ENCODE measurements at regions not wholly inside any gene's neighbourhood (a gene's known extent, or its start where the extent isn't known, plus 50 kb on each side); places are given as distances from the start of the nearest gene placed in this dataset.

- TF ChIP-seq EZH2 (IDR thresholded peaks at IDR 0.05) (no peak), POLR2AphosphoS5 (IDR thresholded peaks at IDR 0.05; ENCODE audit: borderline replicate concordance, low read depth, low read length) (no peak), FOXP2 (optimal IDR thresholded peaks at IDR 0.05; ENCODE audit: control extremely low read depth, extremely low read length, insufficient read depth) (no peak)
- Histone ChIP-seq H3K36me3 (ENCODE audit: insufficient read depth, low read length) (no peaks in the 10 kb centered on the region), H3K9ac (ENCODE audit: insufficient read length) (no peak overlapping the region), H3K27ac (no peak overlapping the region), H3K9me3 (ENCODE audit: low read depth, low read length) (no peaks in the 10 kb centered on the region), H3K4me3 (no peak overlapping the region)
- DNase-seq (ENCODE audit: low read depth, low spot score): no peak
Measured at GRCh38 chr2:5230855-5231254, 461.3 kb upstream of the SOX11 start.

GRCh38 chr2:5231287-5231686, 460.9 kb upstream of the SOX11 start:
- H3K36me3 ChIP-seq (ENCODE audit: insufficient read depth, low read length): no peaks in the 10 kb centered on the region
- no peak overlapping the region for H3K4me3 ChIP-seq
- no peak for TF ChIP-seq EZH2 (IDR thresholded peaks at IDR 0.05)
- no peak for TF ChIP-seq FOXP2 (optimal IDR thresholded peaks at IDR 0.05; ENCODE audit: control extremely low read depth, extremely low read length, insufficient read depth)
- TF ChIP-seq POLR2AphosphoS5 (IDR thresholded peaks at IDR 0.05; ENCODE audit: borderline replicate concordance, low read depth, low read length): no peak
- DNase-seq (ENCODE audit: low read depth, low spot score): no peak
- H3K9me3 ChIP-seq (ENCODE audit: low read depth, low read length): no peaks in the 10 kb centered on the region
- no peak overlapping the region for H3K27ac ChIP-seq
- H3K9ac ChIP-seq (ENCODE audit: insufficient read length): no peak overlapping the region

- H3K9ac ChIP-seq (ENCODE audit: insufficient read length): no peak overlapping the region
- no peak for TF ChIP-seq EZH2 (IDR thresholded peaks at IDR 0.05)
- no peak for TF ChIP-seq POLR2AphosphoS5 (IDR thresholded peaks at IDR 0.05; ENCODE audit: borderline replicate concordance, low read depth, low read length)
- TF ChIP-seq FOXP2 (optimal IDR thresholded peaks at IDR 0.05; ENCODE audit: control extremely low read depth, extremely low read length, insufficient read depth): no peak
- no peaks in the 10 kb centered on the region for H3K9me3 ChIP-seq (ENCODE audit: low read depth, low read length)
- DNase-seq (ENCODE audit: low read depth, low spot score): no peak
- H3K27ac ChIP-seq: no peak overlapping the region
- H3K4me3 ChIP-seq: no peak overlapping the region
- no peaks in the 10 kb centered on the region for H3K36me3 ChIP-seq (ENCODE audit: insufficient read depth, low read length)
Measured at GRCh38 chr2:5234563-5234962, 457.6 kb upstream of the SOX11 start.

- DNase-seq (ENCODE audit: low read depth, low spot score): no peak
- H3K36me3 ChIP-seq (ENCODE audit: insufficient read depth, low read length): no peaks in the 10 kb centered on the region
- H3K27ac ChIP-seq: no peak overlapping the region
- H3K9me3 ChIP-seq (ENCODE audit: low read depth, low read length): no peaks in the 10 kb centered on the region
- no peak for TF ChIP-seq EZH2 (IDR thresholded peaks at IDR 0.05)
- no peak for TF ChIP-seq FOXP2 (optimal IDR thresholded peaks at IDR 0.05; ENCODE audit: control extremely low read depth, extremely low read length, insufficient read depth)
- no peak for TF ChIP-seq POLR2AphosphoS5 (IDR thresholded peaks at IDR 0.05; ENCODE audit: borderline replicate concordance, low read depth, low read length)
- no peak overlapping the region for H3K9ac ChIP-seq (ENCODE audit: insufficient read length)
- no peak overlapping the region for H3K4me3 ChIP-seq
Measured at GRCh38 chr2:5235701-5236100, 456.5 kb upstream of the SOX11 start.

GRCh38 chr2:5236249-5236648, 455.9 kb upstream of the SOX11 start:
- TF ChIP-seq EZH2 (IDR thresholded peaks at IDR 0.05): no peak
- TF ChIP-seq POLR2AphosphoS5 (IDR thresholded peaks at IDR 0.05; ENCODE audit: borderline replicate concordance, low read depth, low read length): no peak
- TF ChIP-seq FOXP2 (optimal IDR thresholded peaks at IDR 0.05; ENCODE audit: control extremely low read depth, extremely low read length, insufficient read depth): no peak
- Histone ChIP-seq H3K4me3 (no peak overlapping the region), H3K9me3 (ENCODE audit: low read depth, low read length) (no peaks in the 10 kb centered on the region), H3K27ac (no peak overlapping the region), H3K36me3 (ENCODE audit: insufficient read depth, low read length) (no peaks in the 10 kb centered on the region), H3K9ac (ENCODE audit: insufficient read length) (no peak overlapping the region)
- DNase-seq (ENCODE audit: low read depth, low spot score): no peak

GRCh38 chr2:5242751-5243150, 449.4 kb upstream of the SOX11 start:
- no peak for DNase-seq (ENCODE audit: low read depth, low spot score)
- no peak overlapping the region for H3K4me3 ChIP-seq
- TF ChIP-seq FOXP2 (optimal IDR thresholded peaks at IDR 0.05; ENCODE audit: control extremely low read depth, extremely low read length, insufficient read depth) (no peak), POLR2AphosphoS5 (IDR thresholded peaks at IDR 0.05; ENCODE audit: borderline replicate concordance, low read depth, low read length) (no peak), EZH2 (IDR thresholded peaks at IDR 0.05) (no peak)

GRCh38 chr2:5250482-5250881, 441.7 kb upstream of the SOX11 start:
- no peak overlapping the region for H3K9ac ChIP-seq (ENCODE audit: insufficient read length)
- H3K27ac ChIP-seq: no peak overlapping the region
- no peak; the same call in 1 of the 2 replicates for TF ChIP-seq POLR2AphosphoS5 (IDR thresholded peaks at IDR 0.05; ENCODE audit: borderline replicate concordance, low read depth, low read length)
- H3K36me3 ChIP-seq (ENCODE audit: insufficient read depth, low read length): no peaks in the 10 kb centered on the region
- peak overlapping the region; percentile 72 for H3K4me3 ChIP-seq
- H3K9me3 ChIP-seq (ENCODE audit: low read depth, low read length): no peaks in the 10 kb centered on the region
- DNase-seq (ENCODE audit: low read depth, low spot score): peak; percentile 81

More at GRCh38 chr2:5242751-5243150, 449.4 kb upstream of the SOX11 start:
- Histone ChIP-seq H3K9me3 (ENCODE audit: low read depth, low read length) (no peaks in the 10 kb centered on the region), H3K9ac (ENCODE audit: insufficient read length) (no peak overlapping the region), H3K27ac (no peak overlapping the region), H3K36me3 (ENCODE audit: insufficient read depth, low read length) (no peaks in the 10 kb centered on the region)

GRCh38 chr2:5253263-5253662, 438.9 kb upstream of the SOX11 start:
- Histone ChIP-seq H3K36me3 (ENCODE audit: insufficient read depth, low read length) (no peaks in the 10 kb centered on the region), H3K9me3 (ENCODE audit: low read depth, low read length) (no peaks in the 10 kb centered on the region), H3K27ac (no peak overlapping the region), H3K9ac (ENCODE audit: insufficient read length) (no peak overlapping the region), H3K4me3 (no peak overlapping the region)
- no peak for DNase-seq (ENCODE audit: low read depth, low spot score)
- no peak for TF ChIP-seq EZH2 (IDR thresholded peaks at IDR 0.05)
- no peak for TF ChIP-seq FOXP2 (optimal IDR thresholded peaks at IDR 0.05; ENCODE audit: control extremely low read depth, extremely low read length, insufficient read depth)
- TF ChIP-seq POLR2AphosphoS5 (IDR thresholded peaks at IDR 0.05; ENCODE audit: borderline replicate concordance, low read depth, low read length): no peak

GRCh38 chr2:5254791-5255332, 437.3 kb upstream of the SOX11 start:
- Histone ChIP-seq H3K36me3 (ENCODE audit: insufficient read depth, low read length) (no peaks in the 10 kb centered on the region), H3K9ac (ENCODE audit: insufficient read length) (no peak overlapping the region), H3K27ac (no peak overlapping the region), H3K9me3 (ENCODE audit: low read depth, low read length) (no peaks in the 10 kb centered on the region), H3K4me3 (no peak overlapping the region)
- TF ChIP-seq EZH2 (IDR thresholded peaks at IDR 0.05): no peak
- no peak for TF ChIP-seq POLR2AphosphoS5 (IDR thresholded peaks at IDR 0.05; ENCODE audit: borderline replicate concordance, low read depth, low read length)
- no peak for TF ChIP-seq FOXP2 (optimal IDR thresholded peaks at IDR 0.05; ENCODE audit: control extremely low read depth, extremely low read length, insufficient read depth)
- no peak for DNase-seq (ENCODE audit: low read depth, low spot score)
